HG03571 (cell line): ENCODE measurements at regions not wholly inside any gene's neighbourhood (a gene's known extent, or its start where the extent isn't known, plus 50 kb on each side); places are given as distances from the start of the nearest gene placed in this dataset.
"Not testable (repeated sequence)": the region's sequence is repeated elsewhere in the genome, so short reads cannot be mapped to it uniquely, and the experiment has no call there.

Experiments
- ATAC-seq: cut with Tn5 transposase; IDR thresholded peaks from one replicate; pipeline ENCODE4 v1.9.1; 2021; ENCODE audit not compliant: unreplicated experiment

GRCh38 chr12:60231976-60232907 lies 636.4 kb downstream of the SLC16A7 start:
- no peak for ATAC-seq

GRCh38 chr12:60234611-60235195 lies 638.9 kb downstream of the SLC16A7 start:
- not testable (repeated sequence) for ATAC-seq

- no peak for ATAC-seq
Observed at GRCh38 chr12:60235261-60235660, 639.4 kb downstream of the SLC16A7 start.

- not testable (repeated sequence) for ATAC-seq
Observed at GRCh38 chr12:60236416-60236815, 640.6 kb downstream of the SLC16A7 start.

- no peak for ATAC-seq
Observed at GRCh38 chr12:60240891-60241290, 645.1 kb downstream of the SLC16A7 start.

- ATAC-seq, result no peak
Observed at GRCh38 chr12:60251091-60251490, 655.3 kb downstream of the SLC16A7 start.

GRCh38 chr12:60252359-60253096 lies 656.7 kb downstream of the SLC16A7 start:
- no peak for ATAC-seq

- no peak for ATAC-seq
Observed at GRCh38 chr12:60255044-60255443, 659.2 kb downstream of the SLC16A7 start.

- no peak for ATAC-seq
Observed at GRCh38 chr12:60257063-60257462, 661.2 kb downstream of the SLC16A7 start.

GRCh38 chr12:60259225-60259624 lies 663.4 kb downstream of the SLC16A7 start:
- no peak for ATAC-seq

GRCh38 chr12:60262378-60262777 lies 666.5 kb downstream of the SLC16A7 start:
- ATAC-seq, result no peak

- no peak for ATAC-seq
Observed at GRCh38 chr12:60263161-60263560, 667.3 kb downstream of the SLC16A7 start.

- ATAC-seq, result no peak
Observed at GRCh38 chr12:60263836-60264493, 668.1 kb downstream of the SLC16A7 start.

- no peak for ATAC-seq
Observed at GRCh38 chr12:60265741-60266140, 669.9 kb downstream of the SLC16A7 start.

- no peak for ATAC-seq
Observed at GRCh38 chr12:60266381-60266852, 670.6 kb downstream of the SLC16A7 start.

GRCh38 chr12:60269611-60270269 lies 673.9 kb downstream of the SLC16A7 start:
- ATAC-seq, result no peak

GRCh38 chr12:60271816-60272215 lies 676.0 kb downstream of the SLC16A7 start:
- no peak for ATAC-seq

- no peak for ATAC-seq
Observed at GRCh38 chr12:60278209-60278608, 682.4 kb downstream of the SLC16A7 start.

GRCh38 chr12:60279221-60279620 lies 683.4 kb downstream of the SLC16A7 start:
- ATAC-seq, result no peak

GRCh38 chr12:60281522-60281921 lies 685.7 kb downstream of the SLC16A7 start:
- ATAC-seq, result no peak
